NCI-H748 treated with DMSO at 0.1 percent for 48 hours (cell line): ENCODE measurements at regions not wholly inside any gene's neighbourhood (a gene's known extent, or its start where the extent isn't known, plus 50 kb on each side); places are given as distances from the start of the nearest gene placed in this dataset.

ENCODE experiments used
- DNase-seq: peaks from one replicate; lab custom pipeline; 2025; lab: John Stamatoyannopoulos, UW

DNA sequence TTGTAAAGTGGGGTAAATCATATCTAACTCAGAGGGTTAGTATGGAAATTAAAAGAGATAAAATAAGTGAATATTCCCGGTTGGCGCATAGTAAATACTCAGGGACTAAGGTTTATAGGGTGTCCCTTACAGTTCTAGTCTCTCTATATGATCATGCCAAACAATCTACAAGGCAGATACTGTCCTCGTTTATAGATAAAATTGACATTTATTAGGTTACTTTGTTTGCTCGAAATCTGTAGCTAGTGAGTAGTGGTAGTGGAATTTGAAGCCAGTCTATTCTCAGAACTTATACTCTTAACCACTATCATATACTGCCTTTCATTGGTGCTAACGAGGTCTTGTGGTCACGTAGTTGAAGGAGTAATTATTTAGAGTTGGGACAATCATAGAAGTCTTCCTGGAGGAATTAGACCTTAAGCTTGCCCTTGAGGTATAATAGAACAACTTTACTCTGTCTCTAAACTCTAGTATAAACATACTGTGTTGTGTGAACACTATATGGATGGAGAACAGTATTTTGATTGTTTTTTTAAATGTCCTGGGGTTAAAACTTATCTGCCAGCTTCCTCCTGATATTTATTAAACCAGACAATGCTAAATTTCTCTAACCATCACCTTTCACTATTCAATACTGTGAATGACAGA is 324.0 kb downstream of the STIM2 start:
- no peak for DNase-seq

DNA sequence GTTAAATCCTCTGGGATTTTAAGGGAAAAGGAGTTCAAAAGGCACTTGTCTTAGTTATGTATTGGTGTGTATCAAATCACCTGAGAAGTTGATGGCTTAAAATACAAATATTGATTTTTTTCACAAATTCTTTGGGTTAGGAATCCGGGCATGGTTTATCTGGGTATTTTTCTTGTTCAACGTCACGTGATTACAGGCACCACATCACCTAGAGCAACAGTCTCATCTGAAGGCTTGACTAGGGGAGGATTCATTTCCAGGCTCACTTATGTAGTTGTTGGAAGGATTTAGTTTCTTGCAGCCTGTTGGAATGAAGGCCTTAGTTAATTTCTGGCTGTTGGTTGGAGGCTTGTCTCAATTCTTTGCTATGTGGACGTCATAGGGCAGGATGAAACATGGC is 326.1 kb downstream of the STIM2 start:
- DNase-seq = no peak

DNA sequence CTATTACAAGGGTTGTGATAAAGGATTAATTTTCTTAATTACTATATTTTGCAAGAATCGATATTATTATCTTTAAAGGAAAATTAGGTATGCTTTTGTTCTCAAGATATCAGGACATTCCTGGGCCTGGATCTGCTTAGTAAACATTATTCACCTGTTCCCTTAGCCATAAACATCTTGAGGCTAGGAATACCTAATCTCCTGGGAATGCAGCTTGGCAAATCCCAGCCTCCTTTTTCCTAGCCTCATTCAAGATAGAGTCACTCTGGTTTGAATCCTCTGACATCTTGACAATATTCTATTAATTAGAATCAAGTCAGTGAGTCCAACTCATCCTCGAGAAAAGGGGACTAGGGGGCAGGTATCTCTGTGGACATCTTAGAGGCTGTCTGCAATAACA is 327.1 kb downstream of the STIM2 start:
- DNase-seq = no peak

DNA sequence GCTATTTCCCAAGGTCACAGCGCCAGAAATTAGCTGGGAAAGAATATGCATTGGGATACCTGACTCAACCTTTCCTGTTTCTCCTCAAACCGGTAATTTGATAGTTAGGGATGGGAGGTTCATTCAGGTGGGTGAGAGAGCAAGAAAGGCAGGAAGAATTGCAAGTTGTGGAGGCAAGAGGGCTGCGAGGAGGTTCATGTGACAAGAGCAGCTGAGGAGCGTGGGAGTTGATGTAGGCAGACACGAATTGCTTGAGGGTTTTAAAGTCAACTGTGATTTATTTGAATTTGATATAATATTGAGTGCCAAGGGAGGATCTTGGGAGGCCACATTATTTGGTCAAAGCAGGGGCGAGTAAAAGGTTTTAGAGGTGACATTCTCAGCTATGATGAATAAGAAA is 329.0 kb downstream of the STIM2 start:
- DNase-seq = no peak

DNA sequence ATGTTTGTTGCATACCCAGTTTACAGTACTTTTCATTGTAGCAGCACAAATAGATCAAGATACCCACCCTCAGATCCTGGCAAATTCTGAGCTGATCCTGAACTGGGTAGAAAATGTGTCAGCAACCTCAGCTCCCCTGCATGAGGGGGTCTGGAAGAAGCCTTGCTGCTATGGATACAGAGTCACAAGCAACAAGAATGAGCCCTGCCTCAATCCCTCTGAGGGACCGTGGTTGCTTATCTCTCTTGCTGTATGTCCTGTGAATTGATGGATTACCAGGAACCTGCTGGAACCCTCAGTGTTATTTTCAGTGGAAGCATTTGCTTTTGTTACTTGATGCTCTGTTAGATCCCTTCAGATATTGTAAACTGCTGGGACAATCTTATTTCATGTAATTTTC is 331.0 kb downstream of the STIM2 start:
- no peak for DNase-seq

DNA sequence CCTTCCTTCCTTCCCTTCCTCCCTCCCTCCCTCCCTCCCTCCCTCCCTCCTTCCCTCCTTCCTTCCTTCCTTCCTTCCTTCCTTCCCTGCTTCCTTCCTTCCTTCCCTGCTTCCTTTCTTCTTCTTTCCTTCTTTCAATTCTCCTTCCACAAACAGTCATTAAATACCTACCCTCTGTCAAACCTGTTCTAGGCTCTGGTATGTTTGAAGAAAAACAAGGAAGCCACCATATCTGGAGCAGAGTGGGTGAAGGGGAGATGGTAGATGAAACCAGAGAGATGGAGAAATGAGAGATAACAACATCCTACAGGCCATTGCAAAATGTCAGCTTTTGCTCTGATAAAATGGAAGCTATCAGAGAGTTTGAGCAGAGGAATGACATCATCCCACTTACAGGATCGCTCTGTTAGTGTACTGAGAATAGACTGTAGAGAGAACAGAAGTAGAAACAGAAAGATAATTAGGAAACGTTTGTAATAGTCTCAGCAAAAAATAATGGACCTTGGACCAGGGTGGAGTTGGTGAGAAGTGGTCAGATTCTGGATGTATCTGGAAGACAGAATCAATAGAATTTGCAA is 334.0 kb downstream of the STIM2 start:
- no peak for DNase-seq

DNA sequence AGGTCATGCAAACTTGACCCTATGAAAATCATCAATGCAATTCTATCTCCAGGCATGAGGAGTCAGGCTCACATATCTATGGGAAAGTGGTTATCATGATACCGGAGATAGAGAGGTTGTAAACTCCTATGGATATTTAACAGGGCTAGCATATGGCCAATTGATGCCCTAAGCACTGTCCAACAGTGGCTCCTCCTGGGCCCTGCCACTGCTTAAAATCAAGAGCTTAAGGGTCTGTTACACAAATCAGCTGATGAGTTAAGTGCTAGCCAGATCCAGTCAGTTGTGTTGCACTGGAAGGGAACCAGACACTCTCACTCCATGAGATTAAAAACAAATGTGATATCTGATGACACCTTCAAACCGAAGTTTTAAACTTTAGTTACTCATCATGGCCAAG is 337.6 kb downstream of the STIM2 start:
- no peak for DNase-seq

DNA sequence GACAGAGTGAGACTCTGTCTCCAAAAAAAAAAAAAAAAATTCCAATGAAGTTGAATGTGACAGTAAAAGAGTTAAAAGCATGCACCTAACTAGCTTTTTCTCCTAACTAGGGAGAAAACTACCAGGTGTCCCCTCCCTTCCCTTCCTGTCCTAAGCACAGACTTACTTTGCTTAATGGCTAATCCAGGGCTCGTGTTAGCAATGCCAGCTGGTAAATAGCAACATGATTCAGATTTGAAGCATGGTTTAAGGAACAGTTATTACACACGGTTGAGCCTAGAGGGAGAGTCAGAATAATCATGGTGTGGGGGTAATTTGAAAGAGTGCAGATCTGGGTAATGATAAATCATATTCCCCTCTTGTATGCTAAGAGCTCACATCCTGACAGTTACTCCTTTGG is 338.3 kb downstream of the STIM2 start:
- DNase-seq = no peak

DNA sequence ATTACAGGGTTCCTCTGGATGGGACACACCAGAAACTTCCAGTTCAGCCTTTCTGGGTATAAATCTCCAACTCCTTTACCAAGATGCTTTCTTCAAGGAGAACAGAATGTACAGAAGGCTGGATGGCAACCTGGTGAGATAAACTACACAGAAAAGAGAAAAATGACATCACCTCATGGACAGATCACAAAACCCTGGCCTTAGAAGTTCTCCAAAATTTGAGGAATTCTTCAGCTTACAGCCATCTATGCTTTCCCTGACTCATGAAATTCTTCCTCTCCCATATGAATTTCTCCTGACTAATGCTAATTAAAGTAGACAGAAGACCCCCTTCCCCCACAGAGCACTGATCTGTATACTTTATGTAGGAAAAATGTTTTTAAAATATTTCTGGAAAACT is 345.4 kb downstream of the STIM2 start:
- no peak for DNase-seq

DNA sequence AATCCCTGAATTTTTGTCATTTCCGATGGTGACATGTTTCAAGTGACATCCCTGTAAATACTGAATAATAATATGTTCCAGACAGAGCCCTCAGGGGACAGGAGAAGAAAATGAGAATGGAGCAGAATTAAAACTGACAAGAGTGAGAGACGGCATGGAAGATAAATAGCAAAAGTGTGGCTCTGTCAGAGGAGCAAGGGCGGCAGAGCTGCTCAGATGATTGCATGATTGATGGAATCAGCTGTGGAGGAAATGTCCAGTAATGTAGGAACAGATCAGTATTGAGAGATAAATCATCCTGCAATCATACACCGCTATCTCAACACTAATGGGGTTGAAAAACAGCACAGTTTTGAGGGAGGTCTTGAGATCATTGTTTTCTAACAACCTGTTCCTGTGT is 350.3 kb downstream of the STIM2 start:
- no peak for DNase-seq

DNA sequence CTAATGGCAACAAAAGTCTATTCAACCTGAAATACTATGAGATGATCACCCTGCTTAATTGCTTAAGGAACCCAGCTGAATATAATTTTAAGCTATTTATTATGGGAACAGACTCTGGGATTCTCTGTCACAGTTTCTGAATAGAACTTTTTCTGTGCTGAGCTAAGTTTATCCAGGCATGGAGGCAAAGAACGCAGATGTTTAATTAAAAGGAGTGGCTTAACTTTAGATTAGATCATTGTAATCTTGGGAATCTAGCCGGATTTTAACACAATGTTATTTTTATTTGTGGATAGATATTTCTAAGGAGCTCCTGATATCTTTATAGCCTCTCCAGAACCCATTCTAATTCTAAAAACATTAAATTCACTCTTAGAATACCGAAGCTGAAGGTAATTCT is 353.4 kb downstream of the STIM2 start:
- DNase-seq = no peak

DNA sequence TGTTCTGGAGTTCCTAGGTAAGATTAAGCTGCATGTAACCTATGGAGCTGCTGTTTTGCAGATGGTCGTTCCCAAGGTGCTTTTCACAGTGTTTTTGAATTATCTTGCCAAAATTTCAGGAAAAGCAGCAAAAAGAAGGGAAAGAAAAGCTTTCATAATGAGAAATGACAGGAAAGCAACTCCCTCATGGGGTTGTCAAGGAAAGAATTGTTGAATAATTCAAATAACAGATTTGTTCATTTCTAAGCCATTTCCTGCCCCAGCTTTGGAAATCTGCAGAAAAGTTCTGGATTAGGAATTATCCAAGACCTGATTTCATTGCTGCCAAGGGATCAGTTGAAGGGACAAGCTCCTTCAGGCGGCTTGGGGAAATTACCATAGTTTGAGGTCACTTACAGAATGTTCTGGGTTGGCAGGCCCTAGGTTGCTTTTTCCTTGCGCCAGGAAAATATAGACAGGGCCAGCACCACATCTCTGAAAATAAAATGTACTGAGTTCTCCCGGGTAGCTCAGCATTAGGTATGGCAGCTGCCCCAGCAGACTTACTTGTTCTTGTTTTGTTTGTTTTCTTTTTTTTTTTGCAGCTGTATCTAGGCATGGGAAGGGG is 354.7 kb downstream of the STIM2 start:
- no peak for DNase-seq

DNA sequence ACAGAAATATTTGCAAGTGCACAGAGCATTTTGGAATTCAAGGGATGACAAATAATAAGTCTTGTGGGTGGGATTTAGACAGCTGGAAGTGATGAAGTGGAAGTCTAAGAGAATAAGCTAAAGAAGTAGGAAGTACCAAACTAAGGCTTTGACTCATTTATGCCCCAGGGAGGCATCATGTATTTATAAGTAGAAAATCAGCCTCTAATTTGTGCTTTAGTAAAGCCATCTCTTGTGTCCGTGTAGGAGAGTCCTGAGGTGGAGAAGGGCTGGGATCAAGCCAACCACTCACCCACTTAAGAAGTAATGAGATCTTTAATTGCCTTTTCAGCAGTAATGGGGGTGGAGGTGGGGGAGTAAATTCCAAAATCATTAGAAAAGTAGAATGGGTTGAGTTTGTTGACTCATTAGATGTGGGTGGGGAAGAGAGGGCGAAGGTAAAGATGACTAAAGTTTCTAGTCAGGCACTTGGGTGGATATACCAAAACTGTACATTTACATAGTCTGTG is 356.7 kb downstream of the STIM2 start:
- no peak for DNase-seq

DNA sequence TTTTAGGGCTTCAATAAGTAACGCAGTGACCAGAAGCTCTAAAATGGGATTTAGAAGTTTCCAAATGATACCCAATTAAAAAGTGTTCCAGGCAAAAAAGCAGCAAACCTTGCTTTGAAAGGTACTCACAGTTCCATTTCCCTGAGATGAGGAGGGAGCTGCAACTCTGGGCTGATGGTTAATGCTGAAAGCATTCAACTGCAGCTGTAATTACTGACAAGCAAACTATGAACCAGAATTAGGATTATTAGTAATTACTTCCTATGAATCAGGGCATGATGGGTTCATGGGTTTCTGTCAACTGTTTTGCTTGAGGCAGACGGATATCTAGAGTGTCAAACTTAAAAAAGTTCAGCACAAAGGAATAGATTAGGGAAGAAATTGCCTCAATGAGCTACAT is 357.4 kb downstream of the STIM2 start:
- no peak for DNase-seq

DNA sequence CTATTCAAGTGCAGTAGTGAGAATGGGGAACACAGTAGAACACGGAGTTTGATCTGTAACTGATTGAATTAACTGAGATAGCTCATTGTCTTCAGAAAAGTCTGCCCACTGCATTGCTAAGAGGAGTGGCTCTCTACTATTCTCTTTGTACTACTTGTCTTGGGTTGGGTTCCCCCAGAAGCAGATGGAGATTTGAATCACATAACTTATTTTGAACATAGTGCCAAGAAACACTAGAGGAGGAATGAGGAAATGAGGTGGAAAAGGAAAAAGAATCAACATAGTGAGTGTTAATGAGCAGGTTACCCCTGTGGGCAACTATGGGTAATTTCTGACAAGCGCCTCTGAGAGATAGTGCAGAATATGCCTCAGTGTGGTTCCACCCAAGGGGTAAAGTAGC is 362.7 kb downstream of the STIM2 start:
- no peak for DNase-seq

DNA sequence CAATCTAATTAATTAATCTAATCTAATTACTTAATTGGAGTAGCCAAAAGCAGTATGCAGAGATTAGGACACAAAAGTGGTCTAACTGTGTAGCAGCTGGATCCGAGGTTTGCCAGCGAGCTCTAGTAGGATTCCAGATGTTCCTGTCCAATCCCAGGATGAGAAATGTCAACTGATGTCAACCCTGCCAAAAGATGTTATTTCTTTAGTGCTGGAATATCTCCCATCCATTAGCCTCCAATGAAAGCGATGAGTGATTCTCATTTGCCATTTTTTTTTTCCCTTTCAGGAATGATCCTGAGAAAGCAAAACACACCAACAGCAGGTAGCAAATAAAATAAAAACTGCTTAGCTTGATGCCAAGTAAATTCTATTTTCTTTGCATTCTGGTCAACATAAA is 372.9 kb downstream of the STIM2 start:
- DNase-seq = no peak

DNA sequence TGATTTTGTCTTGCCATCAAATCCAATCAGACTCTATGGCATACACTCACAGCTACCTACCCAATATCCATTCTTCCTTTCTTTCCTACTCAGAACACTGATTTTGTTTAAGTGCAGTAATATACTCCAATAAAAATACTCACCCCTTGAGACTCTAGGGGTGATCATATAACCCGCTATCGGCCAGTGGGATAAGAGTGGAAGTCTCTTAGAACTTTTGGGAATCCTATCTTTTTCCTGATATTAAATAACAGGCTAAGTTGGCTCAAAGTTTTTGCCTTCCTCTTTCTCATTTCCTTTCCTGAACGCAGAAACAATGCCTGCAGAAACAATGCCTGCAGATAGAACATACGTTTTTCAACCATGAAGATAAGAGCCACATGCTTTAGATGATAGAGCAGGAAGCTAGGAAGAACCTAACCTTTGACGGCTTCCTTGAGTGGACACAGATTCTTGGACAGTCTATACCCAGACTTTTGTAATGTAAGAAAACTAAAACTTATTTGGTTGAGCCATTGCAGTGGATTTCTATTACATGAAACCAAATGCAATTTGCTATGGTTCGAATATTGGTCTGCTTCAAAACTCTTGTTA is 373.8 kb downstream of the STIM2 start:
- DNase-seq = no peak

DNA sequence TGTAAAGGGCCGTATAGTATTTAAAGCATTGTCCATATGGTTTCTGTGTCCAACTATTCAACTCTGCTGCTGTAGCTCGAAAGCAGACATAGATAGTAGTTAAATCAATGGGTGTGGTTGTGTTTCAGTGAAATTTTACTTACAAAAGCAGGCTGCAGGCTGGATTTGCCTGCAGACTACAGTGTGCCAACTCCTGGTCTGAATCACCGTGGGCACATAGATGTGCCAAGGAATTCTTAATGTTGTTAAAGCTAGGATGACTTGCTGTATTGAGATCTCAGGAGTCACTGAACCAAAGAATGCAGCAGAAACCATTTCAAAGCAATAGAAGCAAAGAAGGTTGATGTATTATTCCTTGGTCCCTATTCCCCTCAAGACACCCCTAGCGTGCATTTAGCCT is 379.0 kb downstream of the STIM2 start:
- DNase-seq = no peak

DNA sequence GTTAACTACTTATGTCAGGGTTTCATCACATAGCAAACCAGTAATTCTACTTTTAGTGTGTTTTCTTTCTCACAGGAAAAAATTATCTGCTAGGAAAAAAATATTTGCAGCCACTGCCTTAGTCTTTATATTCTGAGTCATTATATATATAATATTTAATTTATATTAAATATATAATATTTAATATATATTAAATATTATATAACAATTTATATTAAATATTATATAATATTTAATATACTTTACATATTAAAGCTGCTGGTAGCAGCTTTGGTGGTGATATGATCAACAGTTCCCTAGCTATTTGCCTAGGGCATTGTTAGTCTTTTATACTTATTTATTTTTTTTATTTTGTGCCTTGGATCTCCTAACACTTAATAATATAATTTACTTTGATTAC is 381.6 kb downstream of the STIM2 start:
- DNase-seq = no peak

DNA sequence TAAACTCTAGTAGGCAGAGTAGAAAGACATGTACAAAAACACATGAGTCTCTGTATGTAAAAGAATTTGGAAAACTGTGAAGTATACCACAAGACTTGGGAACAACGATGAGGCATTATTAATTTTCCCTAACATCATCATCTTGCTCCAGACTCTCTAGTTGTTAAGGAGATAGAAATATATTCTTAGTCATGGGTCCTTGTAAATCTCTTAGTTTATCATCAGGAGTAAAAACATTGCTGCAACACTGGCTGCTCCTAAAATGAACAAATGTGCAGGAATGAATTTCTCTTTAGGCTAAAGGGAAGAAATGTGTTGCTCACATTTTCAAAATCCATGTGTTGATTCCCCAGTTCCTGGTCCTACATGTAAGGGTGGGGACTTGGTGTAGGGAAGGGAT is 384.6 kb downstream of the STIM2 start:
- no peak for DNase-seq

DNA sequence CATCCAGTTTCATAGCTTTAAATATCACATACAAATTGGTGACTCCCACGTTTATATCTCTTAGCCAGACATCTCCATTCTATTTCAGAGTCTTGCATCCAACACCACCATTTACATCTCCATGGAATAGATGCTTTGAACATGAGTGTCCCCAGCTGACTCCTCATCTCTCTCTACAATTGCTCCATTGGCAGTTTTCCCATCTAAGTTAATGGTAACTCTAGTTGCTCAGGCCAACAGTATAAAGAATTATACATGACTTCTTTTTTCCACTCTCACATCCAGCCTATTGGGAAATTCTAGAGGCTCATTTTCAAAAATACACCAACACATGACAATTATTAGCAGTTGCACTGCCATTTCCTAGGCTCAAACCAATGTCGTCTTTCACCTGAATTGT is 388.2 kb downstream of the STIM2 start:
- no peak for DNase-seq

DNA sequence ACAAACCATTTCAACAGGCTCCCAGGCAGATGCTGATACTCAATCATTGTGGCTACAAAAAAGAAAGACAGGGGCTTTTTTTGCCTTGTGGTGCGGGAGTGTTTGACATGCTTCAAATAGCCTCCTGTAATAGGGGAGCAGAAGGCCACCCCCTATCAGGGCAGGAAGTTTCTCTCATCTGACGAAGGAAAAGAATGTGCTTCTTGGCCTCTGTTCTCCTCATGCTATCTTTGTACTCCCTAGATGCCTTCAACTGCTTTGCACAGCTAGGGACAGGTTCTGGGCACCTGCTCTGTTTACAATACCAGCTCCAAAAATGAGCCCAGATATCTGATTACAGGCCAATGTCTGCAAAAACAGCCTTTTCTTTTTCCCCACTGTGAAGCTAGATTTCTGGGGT is 391.1 kb downstream of the STIM2 start:
- no peak for DNase-seq

DNA sequence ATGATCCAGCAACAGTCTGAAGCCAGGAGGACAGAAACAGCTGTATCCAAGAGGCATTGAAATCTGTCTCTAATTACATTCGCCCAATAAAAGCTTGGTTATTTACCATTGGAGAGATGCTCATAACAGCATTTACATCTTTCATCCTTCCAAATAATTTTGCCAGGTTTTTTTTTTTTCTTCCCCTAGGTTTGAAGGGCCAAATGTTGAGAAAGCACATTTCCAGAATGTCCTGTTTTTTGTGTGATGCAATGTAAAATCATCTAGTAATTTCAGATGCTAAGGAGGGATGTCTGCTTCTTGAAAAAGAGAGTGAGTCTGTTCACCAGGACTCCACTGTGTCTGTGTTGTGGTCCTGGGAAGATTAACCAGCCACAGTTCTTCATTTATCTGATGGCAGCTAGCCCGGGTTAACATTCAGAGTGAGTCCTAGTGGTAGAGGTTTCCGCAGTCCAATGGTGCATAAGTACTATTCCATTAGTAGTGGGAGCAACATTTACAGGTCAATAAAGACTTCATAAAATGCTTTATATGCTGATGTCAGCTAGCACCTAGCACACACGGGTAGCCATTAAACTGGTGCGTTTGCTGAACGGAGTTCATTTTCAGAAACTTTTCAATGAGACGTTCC is 406.8 kb downstream of the STIM2 start:
- DNase-seq = no peak
